SK-N-SH (cell line): ENCODE measurements at regions not wholly inside any gene's neighbourhood (a gene's known extent, or its start where the extent isn't known, plus 50 kb on each side); places are given as distances from the start of the nearest gene placed in this dataset.
"Not testable (repeated sequence)": the region's sequence is repeated elsewhere in the genome, so short reads cannot be mapped to it uniquely, and the experiment has no call there.

ENCODE experiments used
- CHD2 ChIP-seq: fragments of 150-350 bp; IDR thresholded peaks from 2 replicates; pipeline ENCODE4 v1.6.1; 2018; ENCODE audit warnings: low read length; ENCODE audit not compliant: partially characterized antibody
- CTCF ChIP-seq: fragments of 200-600 bp; sonication (generic); IDR thresholded peaks from 2 replicates; pipeline ENCODE4 v1.6.1; 2017; ENCODE audit warnings: antibody characterized with exemption, mild to moderate bottlenecking, moderate library complexity
- EP300 ChIP-seq, 2 experiments: IDR thresholded peaks; 2 replicates each; pipeline versions ENCODE4 v1.4.0 to v1.6.1; 2012; ENCODE audit warnings: borderline replicate concordance in 1 of 2, low read depth in 1 of 2, low read length in 1 of 2
- EZH2phosphoT487 ChIP-seq: fragments of 200-600 bp; sonication (generic); IDR thresholded peaks from 2 replicates; pipeline ENCODE4 v1.6.1; 2017; ENCODE audit warnings: low read depth, mixed run types, mild to moderate bottlenecking, antibody characterized with exemption, moderate library complexity, borderline replicate concordance
- GABPA ChIP-seq: IDR thresholded peaks from 2 replicates; pipeline ENCODE4 v1.4.0; 2012; ENCODE audit warnings: low read depth, mild to moderate bottlenecking
- MAX ChIP-seq: IDR thresholded peaks from 2 replicates; pipeline ENCODE4 v1.4.0; 2012; ENCODE audit warnings: low read depth
- NRF1 ChIP-seq: IDR thresholded peaks from 2 replicates; pipeline ENCODE4 v1.6.1; 2012; ENCODE audit warnings: low read depth, mild to moderate bottlenecking, low read length
- PBX3 ChIP-seq: IDR thresholded peaks from 2 replicates; pipeline ENCODE4; 2012
- POLR2AphosphoS5 ChIP-seq: IDR thresholded peaks from 2 replicates; pipeline ENCODE4 v1.6.1; 2012; ENCODE audit warnings: low read depth, low read length
- REST ChIP-seq: IDR thresholded peaks from 2 replicates; pipeline ENCODE4 v1.6.1; 2012; ENCODE audit warnings: mild to moderate bottlenecking, low read depth, low read length, moderate library complexity
- TAF1 ChIP-seq: IDR thresholded peaks from 2 replicates; pipeline ENCODE4 v1.6.1; 2012; ENCODE audit warnings: low read depth, mild to moderate bottlenecking, low read length, moderate library complexity, borderline replicate concordance
- TEAD4 ChIP-seq: IDR thresholded peaks from 2 replicates; pipeline ENCODE4 v1.4.0; 2012; ENCODE audit warnings: mild to moderate bottlenecking, borderline replicate concordance; ENCODE audit not compliant: insufficient read depth

- not testable (repeated sequence) for TF ChIP-seq EZH2phosphoT487; CTCF; CHD2; TAF1; MAX; REST; EP300 (IDR thresholded peaks at IDR 0.05; ENCODE audit: borderline replicate concordance in 1 of 2, low read depth in 1 of 2, low read length in 1 of 2); GABPA; TEAD4; PBX3; POLR2AphosphoS5; NRF1
Measured at GRCh38 chr2:110331625-110332024, 119.3 kb upstream of the MTLN start.
